NB4 (cell line): ENCODE measurements at regions not wholly inside any gene's neighbourhood (a gene's known extent, or its start where the extent isn't known, plus 50 kb on each side); places are given as distances from the start of the nearest gene placed in this dataset.

Experiments
- DNase-seq: peaks from one replicate; pipeline ENCODE4 v3.0.0; 2010; ENCODE audit warnings: low read depth
- H3K4me3 ChIP-seq: one replicate; pipeline ENCODE4 v1.5.1; 2011; ENCODE audit warnings: mild to moderate bottlenecking, low read depth, low read length, moderate library complexity
- MYC ChIP-seq: IDR thresholded peaks from 2 replicates; pipeline ENCODE4 v1.6.1; 2011; ENCODE audit warnings: low read depth, low read length
- POLR2A ChIP-seq: IDR thresholded peaks from 2 replicates; pipeline ENCODE4 v1.6.1; 2011; ENCODE audit warnings: mild to moderate bottlenecking; ENCODE audit not compliant: insufficient read length; ENCODE audit errors: extremely low read depth
- TF ChIP-seq, protein P1 (sequence below): IDR thresholded peaks from one replicate; pipeline ENCODE4 v1.5.1; 2012; ENCODE audit warnings: low read depth, low read length
- TF ChIP-seq, protein P2 (sequence below): IDR thresholded peaks from 2 replicates; pipeline ENCODE4 v1.6.1; 2011; ENCODE audit warnings: low read depth, low read length

DNA sequence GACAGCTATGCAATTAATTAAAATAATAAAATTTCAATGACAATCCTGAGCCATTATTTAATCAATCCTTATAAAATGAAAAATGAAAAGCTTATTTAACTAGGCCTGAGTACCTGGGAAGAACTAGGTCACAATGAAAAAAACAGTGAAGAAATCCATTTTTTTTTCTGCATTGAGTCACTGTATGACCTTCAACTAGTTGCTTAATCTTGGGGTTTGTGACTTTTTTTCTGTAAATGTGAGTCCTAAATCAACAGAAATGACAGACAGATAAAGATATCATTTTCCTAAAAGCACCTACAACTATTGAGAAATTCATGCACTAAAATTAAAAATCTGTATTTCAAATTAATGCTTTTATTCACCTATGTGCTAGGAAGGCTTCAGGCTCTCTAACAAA is 96.8 kb downstream of the TMEM26 start:
- no peak for TF ChIP-seq POLR2A
- TF ChIP-seq, protein P1, sequence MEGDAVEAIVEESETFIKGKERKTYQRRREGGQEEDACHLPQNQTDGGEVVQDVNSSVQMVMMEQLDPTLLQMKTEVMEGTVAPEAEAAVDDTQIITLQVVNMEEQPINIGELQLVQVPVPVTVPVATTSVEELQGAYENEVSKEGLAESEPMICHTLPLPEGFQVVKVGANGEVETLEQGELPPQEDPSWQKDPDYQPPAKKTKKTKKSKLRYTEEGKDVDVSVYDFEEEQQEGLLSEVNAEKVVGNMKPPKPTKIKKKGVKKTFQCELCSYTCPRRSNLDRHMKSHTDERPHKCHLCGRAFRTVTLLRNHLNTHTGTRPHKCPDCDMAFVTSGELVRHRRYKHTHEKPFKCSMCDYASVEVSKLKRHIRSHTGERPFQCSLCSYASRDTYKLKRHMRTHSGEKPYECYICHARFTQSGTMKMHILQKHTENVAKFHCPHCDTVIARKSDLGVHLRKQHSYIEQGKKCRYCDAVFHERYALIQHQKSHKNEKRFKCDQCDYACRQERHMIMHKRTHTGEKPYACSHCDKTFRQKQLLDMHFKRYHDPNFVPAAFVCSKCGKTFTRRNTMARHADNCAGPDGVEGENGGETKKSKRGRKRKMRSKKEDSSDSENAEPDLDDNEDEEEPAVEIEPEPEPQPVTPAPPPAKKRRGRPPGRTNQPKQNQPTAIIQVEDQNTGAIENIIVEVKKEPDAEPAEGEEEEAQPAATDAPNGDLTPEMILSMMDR, result no peak
- TF ChIP-seq MYC, result no peak
- TF ChIP-seq, protein P2, sequence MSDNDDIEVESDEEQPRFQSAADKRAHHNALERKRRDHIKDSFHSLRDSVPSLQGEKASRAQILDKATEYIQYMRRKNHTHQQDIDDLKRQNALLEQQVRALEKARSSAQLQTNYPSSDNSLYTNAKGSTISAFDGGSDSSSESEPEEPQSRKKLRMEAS, result no peak
- H3K4me3 ChIP-seq, result no peak overlapping the region

DNA sequence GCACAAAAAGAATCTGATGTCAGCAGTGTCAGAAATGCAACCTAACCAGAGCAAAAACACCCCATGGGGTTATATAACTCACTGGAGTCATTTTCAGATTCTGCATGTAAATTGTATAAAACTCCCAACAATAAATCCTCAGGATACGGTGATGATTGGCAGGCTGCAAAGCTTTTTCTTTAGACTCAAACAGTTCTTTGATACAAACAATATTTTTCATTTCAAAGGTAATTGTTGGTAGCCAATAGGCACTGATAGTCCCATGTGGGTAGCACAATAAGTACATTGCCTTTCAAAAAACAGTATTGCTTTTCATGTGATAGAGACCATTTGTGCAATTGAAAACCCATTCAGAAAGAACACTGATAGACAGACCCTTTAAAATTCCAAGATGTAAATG is 98.0 kb downstream of the TMEM26 start:
- no peak for DNase-seq
- TF ChIP-seq, protein P2, result no peak
- TF ChIP-seq POLR2A, result no peak
- TF ChIP-seq, protein P1, result no peak
- no peak for TF ChIP-seq MYC
- no peak overlapping the region for H3K4me3 ChIP-seq

More for the DNA sequence above, 96.8 kb downstream of the TMEM26 start:
- no peak for DNase-seq

DNA sequence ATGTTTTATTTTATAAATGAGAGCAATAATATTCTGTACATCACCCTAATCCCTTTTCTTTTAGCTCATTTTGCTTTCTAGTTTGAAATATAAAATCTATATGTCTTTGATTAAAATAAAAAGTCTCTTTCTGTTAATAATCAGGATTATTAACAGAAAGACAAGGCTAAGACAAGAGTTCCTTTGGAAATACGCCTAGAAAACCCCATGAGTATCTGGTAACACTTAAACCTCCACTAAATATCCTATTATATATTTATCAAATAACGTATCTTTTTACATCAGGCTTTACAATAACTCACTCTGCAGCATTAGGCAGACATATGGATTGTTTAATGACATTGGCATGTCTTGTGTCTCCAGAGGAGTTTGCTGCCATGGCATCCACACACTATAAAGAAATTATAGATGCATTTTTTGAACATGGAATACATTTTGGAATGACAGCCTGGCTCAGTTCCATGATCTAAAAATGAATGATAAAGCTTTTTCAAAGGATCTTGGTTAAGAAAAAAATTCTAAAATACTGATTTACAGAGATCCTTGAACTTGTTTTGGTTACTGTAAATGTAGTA is 98.7 kb downstream of the TMEM26 start:
- TF ChIP-seq MYC, result no peak
- TF ChIP-seq, protein P1, result no peak
- no peak for TF ChIP-seq POLR2A
- TF ChIP-seq, protein P2, result no peak
- no peak overlapping the region for H3K4me3 ChIP-seq
- no peak for DNase-seq

DNA sequence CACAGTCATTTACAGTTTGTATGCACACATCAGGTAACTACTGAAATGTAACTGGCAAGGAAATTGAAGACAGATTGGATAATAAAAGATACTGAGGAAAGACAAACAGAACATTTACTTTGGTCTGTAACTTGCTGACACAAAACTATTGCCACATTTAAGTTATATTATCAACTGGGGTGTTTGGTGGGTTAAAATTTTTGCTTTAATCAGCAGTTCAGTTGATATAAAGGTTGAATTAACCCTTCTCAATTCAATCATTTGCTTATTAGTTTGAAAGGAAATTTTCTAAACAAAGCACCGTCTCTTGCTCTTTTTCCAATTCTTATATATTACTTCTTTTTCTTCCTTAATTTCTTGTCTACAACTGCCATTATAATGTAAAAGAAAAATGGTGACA is 102.4 kb downstream of the TMEM26 start:
- no peak for DNase-seq
- TF ChIP-seq, protein P1, result no peak
- TF ChIP-seq MYC, result no peak
- TF ChIP-seq, protein P2, result no peak
- TF ChIP-seq POLR2A, result no peak
- H3K4me3 ChIP-seq, result no peak overlapping the region

DNA sequence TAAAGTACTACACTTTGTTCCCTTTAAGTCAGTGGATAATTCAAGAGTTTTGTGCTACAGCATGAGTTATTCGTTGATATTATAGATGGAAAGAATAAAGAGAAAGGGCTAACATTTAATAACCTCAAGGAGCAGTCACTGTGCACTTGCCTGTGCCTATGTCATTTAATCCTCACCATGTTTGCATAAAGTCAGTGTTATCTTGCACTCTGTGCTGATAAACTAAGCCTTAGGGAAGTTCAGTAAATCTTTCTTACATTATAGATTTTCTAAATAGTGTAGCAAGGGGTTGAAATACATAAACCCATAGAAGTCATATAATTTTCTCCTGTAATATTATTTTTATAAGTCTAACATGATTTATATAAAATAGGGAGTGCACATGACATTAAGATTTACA is 103.1 kb downstream of the TMEM26 start:
- no peak for TF ChIP-seq MYC
- no peak for TF ChIP-seq POLR2A
- TF ChIP-seq, protein P2, result no peak
- TF ChIP-seq, protein P1, result no peak
- DNase-seq, result no peak
- no peak overlapping the region for H3K4me3 ChIP-seq
